Glutamatergic neuron (in vitro differentiated cells): ENCODE measurements at regions not wholly inside any gene's neighbourhood (a gene's known extent, or its start where the extent isn't known, plus 50 kb on each side); places are given as distances from the start of the nearest gene placed in this dataset.

Source experiments
- DNase-seq: peaks from one replicate; pipeline ENCODE4 v3.0.0; 2022
- H3K27ac Mint-ChIP-seq: one replicate; pipeline ENCODE4 v1.8.0; 2020; ENCODE audit warnings: mild to moderate bottlenecking, mixed read lengths, inconsistent platforms; ENCODE audit not compliant: unreplicated experiment
- H3K27me3 Mint-ChIP-seq: one replicate; pipeline ENCODE4 v1.8.0; 2020; ENCODE audit warnings: mild to moderate bottlenecking, moderate library complexity, mixed read lengths, inconsistent platforms; ENCODE audit not compliant: unreplicated experiment
- H3K36me3 Mint-ChIP-seq: one replicate; pipeline ENCODE4 v1.8.0; 2020; ENCODE audit warnings: mild to moderate bottlenecking, mixed read lengths, inconsistent platforms; ENCODE audit not compliant: unreplicated experiment
- H3K4me1 Mint-ChIP-seq: one replicate; pipeline ENCODE4 v1.8.0; 2020; ENCODE audit warnings: mild to moderate bottlenecking, low read depth, mixed read lengths, inconsistent platforms; ENCODE audit not compliant: unreplicated experiment
- H3K4me3 Mint-ChIP-seq: one replicate; pipeline ENCODE4 v1.8.0; 2020; ENCODE audit warnings: mild to moderate bottlenecking, mixed read lengths, inconsistent platforms; ENCODE audit not compliant: unreplicated experiment
- H3K9me3 Mint-ChIP-seq: one replicate; pipeline ENCODE4 v1.8.0; 2020; ENCODE audit warnings: mild to moderate bottlenecking, moderate library complexity, mixed read lengths, inconsistent platforms; ENCODE audit not compliant: unreplicated experiment
- TF ChIP-seq, protein P1 (sequence below): fragments of 200-600 bp; sonication (generic); IDR thresholded peaks from one replicate; pipeline ENCODE4 v1.5.0; 2021; ENCODE audit not compliant: partially characterized antibody, unreplicated experiment

DNA sequence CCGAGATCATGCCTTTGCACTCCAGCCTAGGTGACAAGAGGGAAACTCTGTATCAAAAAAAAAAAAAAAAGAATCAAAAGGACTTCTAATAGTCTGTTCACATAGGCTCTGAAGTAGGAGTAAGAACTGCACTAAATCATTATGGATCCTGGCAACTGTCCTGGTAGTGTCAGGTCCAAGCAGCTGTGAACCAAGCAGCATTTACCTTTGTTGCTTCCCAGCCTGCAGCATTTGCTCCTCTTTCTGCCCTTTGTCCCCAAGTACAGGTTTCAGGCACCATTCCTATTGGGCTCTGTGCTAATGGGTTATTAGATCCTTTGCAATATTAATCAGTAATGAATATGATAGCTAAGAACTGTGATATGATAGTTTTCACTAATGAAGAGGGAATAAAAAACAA lies 77.4 kb upstream of the NBEA start:
- Mint-ChIP-seq H3K27me3 (peaks cover under 1% of the 10 kb centered on the region), H3K4me1 (no peaks in the 10 kb centered on the region), H3K36me3 (no peaks in the 10 kb centered on the region), H3K9me3 (no peaks in the 10 kb centered on the region), H3K4me3 (no peak overlapping the region), H3K27ac (no peak overlapping the region)
- DNase-seq: no peak
- TF ChIP-seq, protein P1, sequence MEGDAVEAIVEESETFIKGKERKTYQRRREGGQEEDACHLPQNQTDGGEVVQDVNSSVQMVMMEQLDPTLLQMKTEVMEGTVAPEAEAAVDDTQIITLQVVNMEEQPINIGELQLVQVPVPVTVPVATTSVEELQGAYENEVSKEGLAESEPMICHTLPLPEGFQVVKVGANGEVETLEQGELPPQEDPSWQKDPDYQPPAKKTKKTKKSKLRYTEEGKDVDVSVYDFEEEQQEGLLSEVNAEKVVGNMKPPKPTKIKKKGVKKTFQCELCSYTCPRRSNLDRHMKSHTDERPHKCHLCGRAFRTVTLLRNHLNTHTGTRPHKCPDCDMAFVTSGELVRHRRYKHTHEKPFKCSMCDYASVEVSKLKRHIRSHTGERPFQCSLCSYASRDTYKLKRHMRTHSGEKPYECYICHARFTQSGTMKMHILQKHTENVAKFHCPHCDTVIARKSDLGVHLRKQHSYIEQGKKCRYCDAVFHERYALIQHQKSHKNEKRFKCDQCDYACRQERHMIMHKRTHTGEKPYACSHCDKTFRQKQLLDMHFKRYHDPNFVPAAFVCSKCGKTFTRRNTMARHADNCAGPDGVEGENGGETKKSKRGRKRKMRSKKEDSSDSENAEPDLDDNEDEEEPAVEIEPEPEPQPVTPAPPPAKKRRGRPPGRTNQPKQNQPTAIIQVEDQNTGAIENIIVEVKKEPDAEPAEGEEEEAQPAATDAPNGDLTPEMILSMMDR: no peak

DNA sequence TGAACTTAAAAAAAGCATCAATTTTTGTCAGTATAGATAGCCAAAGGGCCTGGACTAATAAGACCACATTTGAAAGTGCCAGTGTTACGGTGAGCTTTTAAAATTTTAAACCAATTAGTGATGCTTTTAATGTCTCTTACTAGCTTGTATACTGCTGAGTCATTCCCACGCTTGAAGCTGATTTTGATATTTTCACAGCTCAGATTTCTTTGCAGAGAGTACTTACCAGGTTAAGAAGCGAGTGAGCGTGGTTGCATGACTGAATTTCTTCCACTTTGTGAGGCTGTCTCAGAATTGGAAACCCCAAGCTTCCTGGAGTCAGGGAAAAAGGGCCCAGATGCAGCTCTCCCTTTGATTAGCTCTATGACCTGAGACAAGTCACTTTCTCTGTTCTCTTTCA lies 74.5 kb upstream of the NBEA start:
- Mint-ChIP-seq H3K4me1 (no peaks in the 10 kb centered on the region), H3K4me3 (no peak overlapping the region), H3K9me3 (no peaks in the 10 kb centered on the region), H3K27ac (no peak overlapping the region), H3K27me3 (peaks cover 2% of the 10 kb centered on the region), H3K36me3 (no peaks in the 10 kb centered on the region)
- DNase-seq: no peak
- TF ChIP-seq, protein P1: no peak

DNA sequence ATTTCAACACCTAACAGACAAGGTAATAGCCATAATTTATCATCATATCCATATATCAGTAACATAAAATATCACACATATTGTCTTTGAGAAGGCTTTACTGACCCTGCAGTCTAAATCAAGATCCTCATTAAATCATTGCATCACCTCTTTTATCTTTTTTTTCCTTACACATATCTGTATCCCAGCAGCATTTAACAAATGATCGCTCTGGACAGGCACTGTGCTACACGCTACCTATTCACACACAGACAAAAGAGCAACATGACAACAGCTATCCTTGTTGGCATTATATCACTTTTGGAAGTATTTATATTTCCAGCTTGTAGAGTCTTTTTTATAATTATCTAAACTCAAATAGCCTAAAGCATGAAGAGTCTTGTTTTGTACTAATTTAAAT lies 73.3 kb upstream of the NBEA start:
- no peaks in the 10 kb centered on the region for H3K4me1 Mint-ChIP-seq
- peaks cover 2% of the 10 kb centered on the region for H3K27me3 Mint-ChIP-seq
- H3K36me3 Mint-ChIP-seq: no peaks in the 10 kb centered on the region
- no peak overlapping the region for H3K4me3 Mint-ChIP-seq
- DNase-seq: no peak
- TF ChIP-seq, protein P1: no peak
- H3K9me3 Mint-ChIP-seq: no peaks in the 10 kb centered on the region
- no peak overlapping the region for H3K27ac Mint-ChIP-seq

DNA sequence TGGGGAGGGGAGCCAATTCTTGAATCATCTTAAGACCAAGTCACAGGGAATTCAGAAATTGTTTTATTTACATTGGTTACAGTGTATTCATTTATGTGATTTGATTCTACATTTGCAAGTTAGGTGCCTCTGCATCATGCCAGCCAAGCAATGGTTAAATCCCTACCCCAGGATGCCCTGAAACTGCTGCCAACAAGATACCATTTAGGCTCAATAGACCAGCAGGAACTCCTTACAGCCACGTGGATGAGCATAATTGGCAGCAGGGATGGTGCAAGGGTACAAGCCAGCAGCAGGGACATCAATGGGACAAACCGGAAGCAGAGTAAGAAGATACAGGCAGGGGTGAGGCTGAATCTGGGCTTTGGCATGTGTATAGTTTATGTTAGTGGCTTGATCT lies 72.4 kb upstream of the NBEA start:
- TF ChIP-seq, protein P1: no peak
- Mint-ChIP-seq H3K36me3 (no peaks in the 10 kb centered on the region), H3K4me1 (no peaks in the 10 kb centered on the region), H3K27ac (no peak overlapping the region), H3K9me3 (no peaks in the 10 kb centered on the region), H3K4me3 (no peak overlapping the region), H3K27me3 (peaks cover 2% of the 10 kb centered on the region)
- DNase-seq: no peak

DNA sequence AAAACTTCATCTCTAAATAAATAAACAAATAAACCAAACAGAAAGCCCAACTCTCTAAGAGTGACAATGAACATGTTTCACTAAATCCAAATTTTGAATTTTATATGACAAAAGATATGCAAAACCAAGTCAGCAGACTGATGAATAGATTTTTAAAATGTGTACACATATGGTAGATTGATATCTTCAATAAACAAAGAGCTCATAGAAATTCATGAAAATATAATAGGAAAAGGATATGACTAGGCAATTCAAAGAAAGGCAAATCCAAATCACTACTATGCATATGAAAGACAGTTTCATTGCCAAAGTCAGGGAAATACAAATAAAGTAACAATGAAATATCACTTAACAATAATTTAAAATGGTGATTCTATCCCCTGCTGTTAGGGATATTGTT lies 63.7 kb upstream of the NBEA start:
- Mint-ChIP-seq H3K27ac (no peak overlapping the region), H3K4me3 (no peak overlapping the region), H3K27me3 (peaks cover 2% of the 10 kb centered on the region), H3K4me1 (no peaks in the 10 kb centered on the region), H3K36me3 (no peaks in the 10 kb centered on the region), H3K9me3 (no peaks in the 10 kb centered on the region)
- TF ChIP-seq, protein P1: no peak
- no peak for DNase-seq
